ENCODE measurements at regions not wholly inside any gene's neighbourhood (a gene's known extent, or its start where the extent isn't known, plus 50 kb on each side); places are given as distances from the start of the nearest gene placed in this dataset.

DNA sequence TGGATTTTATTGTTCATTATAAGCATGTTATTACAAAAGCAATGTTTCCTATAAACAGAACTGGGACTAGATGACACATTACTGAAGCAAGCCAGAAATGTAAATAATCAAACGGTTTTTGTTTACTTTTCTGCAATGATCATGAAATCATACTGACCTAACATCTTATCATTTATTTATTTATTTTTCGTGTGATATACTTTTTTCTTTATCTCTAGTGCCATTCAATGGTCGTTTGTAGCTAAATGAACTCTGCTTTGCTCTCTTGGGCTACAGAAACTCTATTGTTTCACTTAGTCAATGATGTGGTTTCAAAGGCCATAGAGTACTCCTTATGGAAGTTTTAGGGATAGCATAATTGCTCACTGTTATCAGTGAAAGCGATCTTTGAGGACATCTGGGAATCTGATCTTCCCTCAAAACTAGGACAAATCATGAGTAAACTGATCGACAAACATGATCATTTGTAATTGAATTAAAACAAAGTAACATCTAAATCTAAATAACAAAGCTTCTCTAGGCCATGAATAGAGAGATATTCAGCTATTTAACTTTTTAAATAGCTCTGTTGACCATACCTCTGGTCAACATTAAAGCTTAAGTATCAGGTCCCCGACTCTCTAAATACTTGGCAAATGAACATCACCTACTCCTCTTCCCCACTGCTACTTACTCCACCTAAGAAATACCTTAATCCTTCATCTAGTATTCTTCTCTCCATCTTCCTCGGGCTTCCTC is 933.4 kb downstream of the TFAP2A start:
- DNase-seq = no peak

DNA sequence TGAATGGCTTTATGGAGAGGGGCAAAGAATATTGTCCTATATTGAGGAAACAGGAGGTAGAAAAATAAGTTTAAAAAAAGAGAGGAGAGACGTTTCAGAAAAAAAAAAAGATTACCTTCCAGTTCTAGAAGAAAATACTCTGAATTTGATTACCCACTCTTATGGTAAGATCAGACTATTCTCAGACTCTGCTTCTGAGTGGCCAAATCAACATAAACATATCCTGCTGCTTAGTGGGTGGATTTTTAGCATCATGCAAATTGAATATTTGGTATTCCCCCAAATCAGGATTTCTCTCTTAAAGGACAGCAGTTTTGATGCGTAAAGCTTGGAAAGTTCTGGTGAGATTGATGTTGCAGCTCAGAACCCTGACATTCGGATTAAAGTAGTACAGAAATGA is 946.6 kb downstream of the TFAP2A start:
- DNase-seq = no peak

DNA sequence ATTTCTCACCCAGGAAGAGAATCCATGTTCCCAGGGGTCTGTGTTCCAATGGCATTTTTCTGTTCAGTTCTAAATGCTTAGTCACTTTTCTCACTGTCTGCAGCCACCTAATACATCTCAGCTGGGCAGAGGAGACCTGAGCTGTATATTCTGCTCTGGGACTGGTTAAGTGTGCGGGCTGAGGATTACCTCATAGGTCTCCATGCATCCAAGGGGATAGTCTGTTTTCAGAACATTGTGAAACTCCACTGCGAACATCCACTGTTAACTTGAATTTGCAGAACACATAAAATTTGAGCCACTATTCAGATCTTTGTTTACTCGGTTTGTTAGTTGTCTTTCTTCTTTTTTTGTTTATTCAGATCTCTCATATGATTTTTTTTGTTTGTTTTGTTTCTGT is 947.1 kb downstream of the TFAP2A start:
- DNase-seq = no peak

DNA sequence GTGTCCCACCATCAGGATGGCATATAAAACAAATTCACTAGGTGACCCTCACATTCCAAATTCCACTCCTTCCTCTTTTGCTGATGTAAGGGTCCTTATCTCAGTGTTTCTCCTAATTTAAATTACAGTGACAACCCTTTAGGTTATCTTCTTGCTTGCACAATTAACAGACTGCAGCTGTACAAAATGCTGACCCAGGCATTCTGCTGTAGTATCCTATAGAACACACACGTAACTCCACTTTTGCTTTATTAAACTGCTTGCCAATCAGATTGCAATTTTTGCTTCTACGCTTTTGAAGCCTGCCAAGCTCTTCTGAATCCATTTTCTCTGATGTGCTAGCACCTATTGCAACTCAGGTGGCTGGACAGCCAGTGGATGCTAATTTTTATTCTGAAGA is 950.3 kb downstream of the TFAP2A start:
- no peak for DNase-seq

DNA sequence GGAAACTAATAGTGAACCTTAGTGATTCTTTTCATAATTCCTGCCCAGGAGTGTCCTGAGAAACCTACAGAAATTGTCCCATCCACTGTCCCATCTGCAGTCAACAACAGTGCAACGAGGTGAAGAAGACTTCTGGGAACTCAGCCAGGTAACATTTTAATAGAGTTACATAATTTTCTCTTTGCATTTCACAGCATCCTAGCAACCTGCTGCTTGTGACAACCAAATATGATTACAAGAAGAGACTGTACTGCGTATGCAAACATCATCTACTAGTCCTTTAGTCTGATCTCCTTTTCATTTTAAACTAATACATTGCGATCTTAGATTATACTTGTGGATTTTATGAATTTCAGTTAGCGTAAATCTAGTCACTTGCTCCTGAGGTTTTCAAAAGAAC is 951.6 kb downstream of the TFAP2A start:
- no peak for DNase-seq

DNA sequence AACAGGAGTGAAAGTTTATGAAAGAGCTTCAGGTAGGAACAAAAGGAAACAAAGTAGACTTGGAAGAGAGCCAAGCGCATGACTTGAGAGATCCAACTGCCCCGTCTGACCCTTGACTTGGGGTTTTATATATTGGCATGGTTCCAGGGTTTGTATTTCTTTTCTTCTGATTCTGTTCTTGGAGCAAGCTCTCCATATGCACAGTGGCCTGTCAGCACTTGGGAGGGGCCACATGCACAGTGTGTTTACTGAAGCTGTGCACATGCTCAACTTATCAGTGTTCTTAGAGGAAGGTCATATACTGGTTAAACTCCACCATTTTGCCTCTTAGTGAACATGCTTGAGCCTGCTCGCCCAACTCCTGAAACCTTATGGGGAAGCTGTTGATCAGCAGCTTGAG is 953.7 kb downstream of the TFAP2A start:
- DNase-seq = no peak

DNA sequence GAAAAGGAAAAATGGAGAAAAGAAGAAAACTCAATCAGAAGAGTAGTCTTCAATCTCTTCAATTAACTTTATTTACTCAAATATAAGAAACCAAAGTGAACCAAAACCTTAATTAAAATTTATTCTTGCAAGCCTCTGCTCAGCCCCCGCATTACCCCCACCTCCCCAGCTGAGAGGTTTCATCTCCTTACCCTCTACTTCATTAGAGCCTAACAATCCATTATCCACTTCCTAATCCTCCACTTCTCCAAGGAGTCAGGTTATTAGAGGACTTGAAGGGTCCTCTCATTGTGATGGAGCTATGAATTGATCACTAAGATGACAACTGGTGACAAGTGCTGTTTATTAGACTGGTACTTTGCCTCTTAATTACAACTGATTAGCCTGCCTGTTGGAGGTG is 956.5 kb downstream of the TFAP2A start:
- DNase-seq = no peak

DNA sequence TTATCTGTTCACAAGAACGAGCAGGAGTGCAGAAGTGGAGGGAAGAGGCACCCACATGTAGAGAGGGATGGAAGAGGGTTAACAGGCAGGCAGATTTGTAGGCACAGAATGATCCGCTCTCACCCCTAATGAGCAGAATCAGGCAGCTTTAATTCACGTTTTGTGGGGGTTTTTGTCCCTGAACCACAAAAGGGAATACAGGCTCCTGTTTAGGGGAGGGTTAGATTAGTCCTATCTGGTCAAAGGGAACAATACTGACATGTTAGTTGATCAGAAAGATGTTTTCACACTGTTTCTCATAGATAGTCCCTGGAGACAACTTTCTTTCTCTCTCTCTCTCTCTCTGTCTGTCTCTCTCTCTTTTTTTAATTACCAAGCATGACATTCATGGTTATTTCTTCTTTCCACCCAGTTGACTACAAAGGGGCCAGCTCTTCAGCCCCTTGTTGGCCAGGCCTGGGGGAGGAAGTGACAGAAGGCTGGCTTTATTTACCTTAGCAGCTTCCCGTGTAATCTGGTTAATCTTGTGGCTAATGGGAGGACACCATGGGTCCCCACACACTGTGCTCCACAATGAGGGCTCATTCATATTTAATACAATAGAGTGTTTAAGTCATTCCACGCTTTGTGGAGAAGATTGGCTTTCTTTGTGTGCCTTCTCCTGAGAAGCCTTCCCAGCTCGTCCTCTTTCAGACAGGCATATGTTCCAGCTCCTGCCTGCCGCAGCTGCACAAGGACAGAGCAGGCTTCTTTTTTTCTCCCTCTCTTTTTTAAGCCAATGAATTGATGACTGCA is 958.8 kb downstream of the TFAP2A start:
- DNase-seq = no peak

DNA sequence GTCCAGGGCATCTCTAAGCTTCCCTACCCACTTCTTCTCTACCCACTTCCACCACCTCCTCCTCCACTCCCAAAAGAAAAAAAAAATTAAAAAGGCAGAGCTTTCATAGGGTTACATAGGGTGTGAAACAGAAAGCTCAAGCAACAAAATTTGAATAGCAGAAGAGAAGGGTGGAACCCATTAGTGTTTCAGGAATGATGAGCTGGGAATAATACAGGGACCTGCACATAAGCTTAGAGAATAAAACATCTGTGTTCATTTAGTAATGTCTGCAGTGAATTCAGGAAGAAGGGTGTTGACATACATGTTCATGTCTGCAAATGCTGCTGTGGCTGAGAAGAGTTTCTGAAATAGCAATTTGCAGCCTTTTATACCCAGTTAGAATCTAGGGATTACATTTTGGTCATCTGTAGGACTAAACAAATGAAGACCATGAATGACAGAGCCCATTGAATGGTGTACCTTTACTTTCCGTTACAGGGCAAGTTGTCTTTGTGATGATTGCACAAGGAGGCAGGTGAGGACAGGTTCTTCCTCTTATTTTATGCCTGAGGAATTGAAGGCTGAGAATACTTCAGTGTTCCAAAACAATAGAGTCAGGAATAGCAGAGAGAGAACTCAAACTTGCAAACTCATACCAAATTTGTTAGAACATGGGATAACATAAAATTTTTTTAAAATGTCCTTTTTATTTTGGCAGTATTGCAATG is 975.1 kb downstream of the TFAP2A start:
- DNase-seq = no peak

DNA sequence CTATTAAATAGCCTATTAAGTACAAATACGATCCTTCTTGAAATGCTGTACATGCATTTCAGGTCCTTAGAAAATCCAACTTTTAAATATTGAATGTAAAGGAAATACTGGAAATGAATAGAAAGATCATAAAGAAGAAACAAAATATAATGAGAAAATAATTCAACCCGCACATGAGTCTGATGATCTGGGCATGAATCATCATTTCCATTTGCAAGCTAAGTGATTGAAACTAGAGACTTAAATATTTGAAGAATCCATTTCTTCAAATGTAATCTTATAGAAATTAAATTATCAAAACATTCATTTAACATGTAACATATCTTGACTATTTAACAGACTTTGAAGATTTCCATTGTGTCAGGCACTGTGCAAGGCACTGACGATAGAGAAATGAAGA is 977.0 kb downstream of the TFAP2A start:
- DNase-seq = no peak

DNA sequence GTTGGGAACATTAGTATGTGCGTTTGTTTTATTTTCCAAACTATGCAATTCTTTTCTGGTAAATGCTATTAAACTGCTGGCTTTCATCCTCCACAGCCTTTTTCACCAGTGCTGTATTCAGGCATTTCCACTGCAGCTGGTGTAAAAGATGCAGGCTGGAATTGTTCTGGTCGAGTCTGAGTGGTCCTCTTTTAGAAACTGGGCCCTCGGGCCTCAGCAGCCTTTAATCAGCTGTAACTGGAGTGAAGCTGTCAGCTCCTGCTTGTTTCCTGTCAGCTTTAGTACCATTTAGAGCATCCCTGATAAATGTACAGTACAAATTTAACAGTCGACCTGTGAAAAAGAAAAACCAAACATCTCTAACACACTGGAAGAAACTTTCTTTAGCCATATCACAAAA is 979.6 kb downstream of the TFAP2A start:
- no peak for DNase-seq

DNA sequence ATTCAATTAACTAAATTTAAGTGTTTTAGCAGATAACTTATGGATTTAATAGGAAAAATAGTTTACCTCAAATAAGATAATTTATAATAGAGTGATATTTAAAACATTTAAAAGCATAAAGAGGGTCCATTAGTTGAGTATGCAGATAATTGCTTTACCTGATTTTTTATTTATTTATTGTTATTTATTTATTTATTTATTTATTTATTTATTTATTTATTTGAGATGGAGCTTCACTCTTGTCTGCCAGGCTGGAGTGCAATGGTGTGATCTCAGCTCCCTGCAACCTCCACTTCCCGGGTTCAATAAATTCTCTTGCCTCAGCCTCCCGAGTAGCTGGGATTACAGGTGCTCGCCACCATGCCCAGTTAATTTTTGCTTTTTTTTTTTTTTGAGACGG is 982.9 kb downstream of the TFAP2A start:
- no peak for DNase-seq

DNA sequence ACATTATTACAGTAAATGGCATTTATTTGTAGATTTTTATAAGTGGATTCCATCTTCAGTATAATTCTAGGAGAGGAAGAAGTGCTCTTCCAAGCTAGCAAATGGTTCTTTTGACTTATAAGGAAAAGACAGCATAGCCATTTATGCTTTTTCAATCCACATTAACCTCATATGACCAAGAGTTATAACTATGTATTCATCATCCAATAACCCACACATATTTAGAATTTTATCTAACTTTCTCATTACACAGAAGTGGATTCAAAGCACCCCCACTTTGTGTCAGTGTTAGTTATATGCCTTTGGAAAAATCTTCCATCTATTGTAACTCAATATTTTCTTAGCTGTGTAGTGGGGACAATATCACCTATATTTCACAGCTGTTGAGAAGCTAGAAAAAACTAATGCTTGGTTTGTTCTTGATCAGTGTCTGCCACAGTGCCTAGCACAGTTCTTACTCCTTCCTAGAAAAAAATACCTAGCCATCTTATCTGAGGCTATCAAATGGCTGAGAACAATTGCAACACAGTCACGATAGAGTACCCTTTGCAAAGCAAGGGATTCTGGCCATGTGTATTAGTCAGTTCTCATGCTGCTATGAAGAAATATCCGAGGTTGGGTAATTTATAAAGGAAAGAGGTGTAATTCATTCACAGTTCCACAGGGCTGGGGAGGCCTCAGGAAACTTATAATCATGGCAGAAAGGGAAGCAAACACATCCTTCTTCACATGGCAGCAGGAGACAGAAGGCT is 986.3 kb downstream of the TFAP2A start:
- DNase-seq = no peak

DNA sequence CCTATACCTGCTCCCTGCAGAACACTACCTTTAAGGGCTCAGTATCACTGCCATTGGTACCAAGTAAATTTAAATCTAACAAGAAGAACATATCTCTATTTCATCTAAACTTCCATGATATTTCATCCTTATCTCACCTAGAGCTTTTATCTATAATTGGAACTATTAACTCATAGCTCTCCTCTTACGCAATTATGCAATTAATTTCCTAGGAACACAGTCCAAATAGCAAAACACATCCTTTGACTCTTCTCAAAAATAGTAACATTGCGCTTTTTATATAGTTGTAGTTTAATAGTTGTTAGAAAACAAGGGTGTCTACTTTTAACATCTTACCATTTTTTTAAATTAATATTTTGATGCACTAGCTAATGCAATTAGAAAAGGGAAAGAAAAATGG is 986.8 kb upstream of the SLC35B3 start:
- no peak for DNase-seq

DNA sequence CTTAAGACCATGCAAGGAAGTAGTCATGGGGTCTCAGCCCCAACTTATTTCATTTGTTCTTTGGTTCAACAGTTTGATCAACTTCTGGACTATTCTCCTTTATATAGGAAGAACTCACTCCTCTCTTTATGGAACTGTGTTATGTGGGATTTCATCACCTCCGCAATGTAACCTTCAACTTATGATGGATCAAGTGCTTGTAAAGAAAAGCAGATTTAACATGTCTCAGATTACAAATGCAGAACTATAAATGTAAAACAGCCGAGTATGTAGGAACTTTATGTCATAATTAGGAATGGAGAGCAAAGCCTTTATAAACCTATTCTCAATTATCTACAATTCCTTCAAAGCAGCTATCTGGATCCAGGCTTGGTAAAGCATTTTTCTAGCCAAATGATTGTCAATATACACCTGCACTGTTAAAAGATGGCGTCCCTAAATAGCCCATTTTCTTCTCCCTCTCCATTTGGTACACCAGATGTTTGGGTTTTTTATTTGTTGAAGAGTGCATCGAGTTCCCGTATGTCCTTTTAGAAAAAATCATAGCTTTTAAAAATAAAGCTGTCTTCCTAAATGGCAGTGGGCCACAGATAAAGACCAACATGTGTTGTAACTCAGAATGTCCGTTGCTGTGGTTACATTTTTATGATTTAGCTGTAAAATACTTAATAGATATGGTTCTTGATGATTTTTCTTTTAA is 985.1 kb upstream of the SLC35B3 start:
- DNase-seq = no peak

DNA sequence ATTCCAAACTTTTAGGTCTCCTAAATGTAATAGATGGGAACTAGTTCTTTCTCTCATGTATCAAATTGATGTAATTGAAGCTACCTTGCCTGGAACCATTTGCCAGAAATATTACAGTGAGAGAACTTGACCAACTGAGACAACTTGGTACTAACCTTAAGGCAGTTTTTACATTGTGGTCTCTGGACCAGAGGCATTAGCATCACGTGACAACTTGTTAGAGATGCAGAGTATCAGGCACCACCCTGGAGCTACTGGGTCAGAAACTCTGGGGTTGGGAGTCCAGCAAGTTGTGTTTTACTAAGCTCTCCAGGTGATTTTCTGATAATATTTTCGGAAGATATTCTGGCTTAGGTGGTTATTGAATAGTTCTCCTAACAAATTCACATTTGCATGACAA is 982.1 kb upstream of the SLC35B3 start:
- DNase-seq = no peak

DNA sequence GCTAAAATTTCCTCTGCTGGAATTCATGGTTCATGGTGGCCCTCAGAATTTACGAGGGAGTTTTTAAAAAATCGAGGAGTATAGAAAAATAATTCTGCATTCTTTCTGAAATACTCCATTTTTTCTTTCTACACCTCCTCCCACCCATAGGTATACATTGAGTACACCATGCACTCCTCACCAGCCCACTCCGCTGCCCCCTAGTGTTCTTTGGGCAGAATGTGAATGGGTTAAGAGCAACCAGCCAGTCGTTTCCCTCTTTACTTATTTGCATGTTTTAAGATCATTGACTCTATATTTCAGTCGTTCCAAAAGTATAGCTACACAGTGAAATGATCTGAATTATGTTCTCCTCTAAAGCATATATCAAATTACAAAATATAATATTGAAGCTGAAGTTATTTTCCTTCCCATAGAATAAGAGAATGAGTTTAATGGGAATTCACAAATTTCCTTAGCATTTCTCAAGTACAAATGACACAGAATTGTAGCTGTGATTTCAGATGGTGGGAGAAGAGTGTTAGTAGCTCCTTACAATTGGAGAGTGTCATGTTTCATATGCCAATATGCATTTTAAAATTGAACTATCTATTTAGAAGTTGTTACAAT is 977.7 kb upstream of the SLC35B3 start:
- DNase-seq = no peak

DNA sequence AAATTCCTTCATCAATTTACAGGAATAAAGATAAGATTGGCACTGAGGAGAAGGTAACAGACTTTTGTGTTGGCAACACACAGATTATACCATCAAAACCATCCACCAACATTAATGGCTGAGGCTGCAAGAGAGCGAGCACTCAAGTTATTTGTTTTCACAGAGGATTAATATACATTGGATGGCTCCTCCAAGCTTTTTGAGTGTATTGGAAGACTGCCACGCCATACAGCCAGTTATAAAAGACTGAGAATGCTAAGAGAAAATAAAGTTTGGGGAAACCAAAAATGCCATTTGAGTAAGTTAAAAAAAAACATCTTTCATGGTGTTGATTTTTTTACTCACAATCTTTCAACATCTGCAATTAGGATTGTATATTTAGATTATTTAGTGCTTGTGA is 973.8 kb upstream of the SLC35B3 start:
- no peak for DNase-seq

DNA sequence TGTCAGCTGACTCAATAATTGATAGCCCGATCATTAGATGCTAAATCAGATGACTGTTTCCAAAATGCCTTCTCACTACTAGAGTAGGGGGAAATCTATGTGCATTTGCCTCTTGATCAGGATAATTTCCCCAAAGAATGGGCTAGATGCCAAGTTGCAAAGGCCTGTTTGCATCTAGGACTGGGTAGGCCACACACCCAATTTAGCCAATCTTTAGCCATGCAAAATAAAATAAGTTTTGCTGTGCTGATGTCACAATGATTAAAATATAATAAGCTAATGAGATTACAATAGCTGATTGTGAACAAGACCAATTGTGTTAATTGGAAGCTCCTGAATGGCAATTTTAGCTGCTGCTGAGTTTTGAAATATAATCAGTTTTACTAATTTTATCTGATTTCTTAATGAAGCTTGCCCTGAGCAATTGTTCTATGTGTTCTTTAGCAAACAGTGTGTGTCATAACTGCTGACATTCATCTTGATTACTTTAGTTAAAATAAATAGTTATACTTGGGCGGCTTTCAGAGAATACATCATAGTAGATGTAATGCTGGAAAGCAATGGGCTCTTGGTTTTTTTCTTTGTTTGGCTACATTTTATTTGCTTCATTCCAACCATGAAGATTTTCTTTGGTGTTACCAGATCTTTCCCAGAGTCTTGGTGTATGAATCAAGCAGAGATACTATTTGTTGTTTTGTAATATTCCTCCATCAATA is 973.2 kb upstream of the SLC35B3 start:
- no peak for DNase-seq

DNA sequence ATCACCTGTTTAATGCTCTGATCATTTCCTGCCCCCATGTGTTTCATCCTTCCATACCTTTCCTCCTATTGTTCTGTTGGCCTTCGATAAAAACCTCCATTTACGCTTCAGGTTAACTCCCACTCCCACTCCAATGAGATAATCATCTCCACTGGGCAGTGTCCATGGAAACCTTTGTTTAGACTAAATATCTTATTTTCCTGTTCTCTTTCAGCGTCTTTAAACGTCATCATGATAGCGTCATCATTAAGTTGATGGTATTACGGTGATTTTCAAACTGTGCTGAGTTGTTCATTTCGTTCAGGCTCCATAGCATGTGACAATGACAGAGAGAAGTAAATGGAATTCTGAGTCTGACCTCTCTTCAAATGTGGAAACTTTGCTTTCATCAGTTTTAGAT is 970.5 kb upstream of the SLC35B3 start:
- no peak for DNase-seq

Data from right lung (tissue), 2 donors.